ENCODE measurements at regions not wholly inside any gene's neighbourhood (a gene's known extent, or its start where the extent isn't known, plus 50 kb on each side); places are given as distances from the start of the nearest gene placed in this dataset.

GRCh38 chr4:145281224-145281623, 100.8 kb upstream of the OTUD4 start:
- H3K4me1 ChIP-seq (ENCODE audit: low read depth, poor library complexity, severe bottlenecking), result no peaks in the 10 kb centered on the region

GRCh38 chr4:145280541-145280940, 100.2 kb upstream of the OTUD4 start:
- no peak for TF ChIP-seq CTCF (conservative IDR thresholded peaks at IDR 0.05; ENCODE audit: low read depth, low read length)
- Histone ChIP-seq H3K4me3 (IDR thresholded peaks at IDR 0.05; ENCODE audit: insufficient read depth, low read depth, low read length) (no peak overlapping the region), H4K20me1 (ENCODE audit: insufficient read depth) (no peaks in the 10 kb centered on the region), H3K9ac (no peak overlapping the region), H3K27me3 (ENCODE audit: insufficient read depth, low read depth) (no peaks in the 10 kb centered on the region), H3K36me3 (ENCODE audit: insufficient read depth) (no peaks in the 10 kb centered on the region), H2AFZ (ENCODE audit: low read depth) (no peak overlapping the region), H3K27ac (no peak overlapping the region), H3K4me1 (ENCODE audit: low read depth, poor library complexity, severe bottlenecking) (no peaks in the 10 kb centered on the region), H3K79me2 (ENCODE audit: insufficient read depth, low read depth) (no peaks in the 10 kb centered on the region), H3K4me2 (no peak overlapping the region)

More at GRCh38 chr4:145281224-145281623, 100.8 kb upstream of the OTUD4 start:
- Histone ChIP-seq H3K79me2 (ENCODE audit: insufficient read depth, low read depth) (no peaks in the 10 kb centered on the region), H3K4me3 (IDR thresholded peaks at IDR 0.05; ENCODE audit: insufficient read depth, low read depth, low read length) (no peak overlapping the region), H3K27ac (no peak overlapping the region), H2AFZ (ENCODE audit: low read depth) (no peak overlapping the region), H3K9ac (no peak overlapping the region), H3K36me3 (ENCODE audit: insufficient read depth) (no peaks in the 10 kb centered on the region), H3K27me3 (ENCODE audit: insufficient read depth, low read depth) (no peaks in the 10 kb centered on the region), H3K4me2 (no peak overlapping the region), H4K20me1 (ENCODE audit: insufficient read depth) (no peaks in the 10 kb centered on the region)
- no peak for TF ChIP-seq CTCF (conservative IDR thresholded peaks at IDR 0.05; ENCODE audit: low read depth, low read length)

GRCh38 chr4:145279122-145279960, 99.0 kb upstream of the OTUD4 start:
- Histone ChIP-seq H3K4me1 (ENCODE audit: low read depth, poor library complexity, severe bottlenecking) (no peaks in the 10 kb centered on the region), H3K4me3 (IDR thresholded peaks at IDR 0.05; ENCODE audit: insufficient read depth, low read depth, low read length) (no peak overlapping the region), H3K9ac (no peak overlapping the region), H3K27me3 (ENCODE audit: insufficient read depth, low read depth) (no peaks in the 10 kb centered on the region), H2AFZ (ENCODE audit: low read depth) (no peak overlapping the region), H3K36me3 (ENCODE audit: insufficient read depth) (no peaks in the 10 kb centered on the region), H4K20me1 (ENCODE audit: insufficient read depth) (no peaks in the 10 kb centered on the region), H3K4me2 (no peak overlapping the region), H3K79me2 (ENCODE audit: insufficient read depth, low read depth) (no peaks in the 10 kb centered on the region), H3K27ac (no peak overlapping the region)
- TF ChIP-seq CTCF (conservative IDR thresholded peaks at IDR 0.05; ENCODE audit: low read depth, low read length), result no peak

- no peak overlapping the region for H3K4me3 ChIP-seq (IDR thresholded peaks at IDR 0.05; ENCODE audit: insufficient read depth, low read depth, low read length)
- H3K4me1 ChIP-seq (ENCODE audit: low read depth, poor library complexity, severe bottlenecking), result no peaks in the 10 kb centered on the region
- no peak overlapping the region for H3K27ac ChIP-seq
- no peaks in the 10 kb centered on the region for H4K20me1 ChIP-seq (ENCODE audit: insufficient read depth)
- no peaks in the 10 kb centered on the region for H3K36me3 ChIP-seq (ENCODE audit: insufficient read depth)
- H3K79me2 ChIP-seq (ENCODE audit: insufficient read depth, low read depth), result no peaks in the 10 kb centered on the region
- H2AFZ ChIP-seq (ENCODE audit: low read depth), result no peak overlapping the region
- no peak overlapping the region for H3K4me2 ChIP-seq
- TF ChIP-seq CTCF (conservative IDR thresholded peaks at IDR 0.05; ENCODE audit: low read depth, low read length), result no peak
- no peak overlapping the region for H3K9ac ChIP-seq
- H3K27me3 ChIP-seq (ENCODE audit: insufficient read depth, low read depth), result no peaks in the 10 kb centered on the region
These were observed 98.1 kb upstream of the OTUD4 start for GRCh38 chr4:145278341-145279121.
